Heart right ventricle (tissue), 16 donors: ENCODE measurements at regions not wholly inside any gene's neighbourhood (a gene's known extent, or its start where the extent isn't known, plus 50 kb on each side); places are given as distances from the start of the nearest gene placed in this dataset.

Experiments
- ATAC-seq, 8 donors: fragments of 200-7000 bp; cut with Tn5 transposase; one replicate each; pipeline ENCODE4 v1.9.1; 2020; ENCODE audit warnings: mild to moderate bottlenecking in 8 of 8, moderate library complexity in 8 of 8, moderate number of reproducible peaks in 1 of 8
- DNase-seq, 2 donors: peaks; one replicate each; pipeline ENCODE4 v3.0.0-alpha.2; 2020
- H3K27ac ChIP-seq, 10 donors: fragments of 200-600 bp; sonication (generic) in 2 of 10; one replicate each; pipeline versions ENCODE4 v1.5.0 to v1.8.0; 2020 to 2022; ENCODE audit warnings: mild to moderate bottlenecking in 3 of 10
- H3K27me3 ChIP-seq, 7 donors: fragments of 200-600 bp; one replicate each; pipeline ENCODE4 v1.8.0; 2021 to 2022; ENCODE audit warnings: mild to moderate bottlenecking in 2 of 7
- H3K36me3 ChIP-seq, 9 donors: fragments of 200-600 bp; sonication (generic) in 1 of 9; one replicate each; pipeline versions ENCODE4 v1.5.0 to v1.8.0; 2020 to 2022; ENCODE audit warnings: mild to moderate bottlenecking in 2 of 9
- H3K4me1 ChIP-seq, 9 donors: fragments of 200-600 bp; sonication (generic) in 1 of 9; one replicate each; pipeline versions ENCODE4 v1.5.0 to v1.8.0; 2020 to 2022; ENCODE audit warnings: mild to moderate bottlenecking in 4 of 9
- H3K4me3 ChIP-seq, 10 donors: fragments of 200-600 bp; sonication (generic) in 2 of 10; one replicate each; pipeline versions ENCODE4 v1.5.0 to v1.8.0; 2020 to 2022; ENCODE audit warnings: mild to moderate bottlenecking in 7 of 10, moderate library complexity in 2 of 10
- H3K9me3 ChIP-seq, 11 donors: fragments of 200-600 bp in 10 of 11; sonication (generic) in 2 of 11; one replicate each; pipeline versions ENCODE4 v1.5.0 to v1.8.0; 2013 to 2022; ENCODE audit warnings: mild to moderate bottlenecking in 2 of 11, control low read depth in 1 of 11, moderate library complexity in 1 of 11
- WGBS, 2 donors: extraction: QIAGEN DNeasy Blood & Tissue Kit; methylation state at CpG; one replicate each; pipeline ENCODE4 v1.1.7; 2013; ENCODE audit warnings: inconsistent platforms in 1 of 2; 5-methylcytosine and 5-hydroxymethylcytosine counted together
- intact Hi-C, 10 donors: fragments of 100-400 bp; cut with DNase I; formaldehyde crosslinking; loops; one replicate each; pipeline versions ENCODE4 v1.11.1 to v1.14.2; 2022
- TF ChIP-seq, protein P1 (sequence below), 9 donors: fragments of 200-600 bp; sonication (generic) in 2 of 9; IDR thresholded peaks; one replicate each; pipeline versions ENCODE4 v1.5.0 to v1.8.0; 2021 to 2022; ENCODE audit warnings: antibody characterized with exemption in 9 of 9, mild to moderate bottlenecking in 5 of 9, moderate library complexity in 1 of 9
- donor health status: Arrhythmogenic right ventricular cardiomyopathy.
- donor health status: ischemic (EF 13 %, LVEDD 7.1; RV severe dilation, severe dysfunction).
- donor health status: healthy with polysubstance abuse.
- donor health status: DM: no; HTN: yes; CAD: no.
- donor health status: DM: no; HTN: no; CAD: no.
- donor health status: ischemic (EF 25% LVEDD 6.9; RV normal size, moderate dysfunction).
- donor health status: ischemic (EF 25% LVEDD 5.7; RV mildly dilated, moderate dysfunction).
- donor health status: healthy.
- donor health status: DM: yes; HTN: yes; CAD: no.
- donor health status: Ischemic cardiomyopathy.
- donor health status: ischemic (EF 35%, LVEDD 5.7; RV mildly dilated, moderate dysfunction).
- donor health status: nonischemic (EF 11% LVEDD 7.7; RV severe dilation, severe dysfunction).
- donor health status: DM: yes; HTN: yes; CAD: no.
- donor health status: PGD.
- donor health status: ischemic (EF 29% LVEDD 5.4; RV normal size, mild dysfunction).
- donor health status: nonischemic (EF 23%, LVEDD 6.1; RV moderate dilation, normal function).

DNA sequence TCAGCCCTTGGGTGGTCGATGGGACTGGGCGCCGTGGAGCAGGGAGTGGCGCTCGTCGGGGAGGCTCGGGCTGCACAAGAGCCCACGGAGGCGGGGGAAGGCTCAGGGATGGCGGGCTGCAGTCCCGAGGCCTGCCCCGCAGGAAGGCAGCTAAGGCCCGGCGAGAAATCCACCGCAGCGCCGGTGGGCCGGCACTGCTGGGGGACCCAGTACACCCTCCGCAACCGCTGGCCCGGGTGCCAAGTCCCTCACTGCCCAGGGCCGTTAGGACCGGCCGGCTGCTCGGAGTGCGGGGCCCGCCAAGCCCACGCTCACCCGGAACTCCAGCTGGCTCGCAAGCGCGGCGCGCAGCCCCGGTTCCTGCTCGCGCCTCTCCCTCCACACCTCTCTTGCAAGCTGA, 138.4 kb downstream of the BAMBI start:
- 97 to 98% methylated on average over 26 to 37 of the region's 37 CpGs for WGBS, 2 donors
- intact Hi-C loops, result no loop called here
- Histone ChIP-seq H3K4me3 (no peak overlapping the region), H3K4me1 (no peaks in the 10 kb centered on the region), H3K36me3 (no peaks in the 10 kb centered on the region), H3K9me3 (no peaks in the 10 kb centered on the region), H3K27ac (no peak overlapping the region), H3K27me3 (no peaks in the 10 kb centered on the region)
- no peak for ATAC-seq
- TF ChIP-seq, protein P1, sequence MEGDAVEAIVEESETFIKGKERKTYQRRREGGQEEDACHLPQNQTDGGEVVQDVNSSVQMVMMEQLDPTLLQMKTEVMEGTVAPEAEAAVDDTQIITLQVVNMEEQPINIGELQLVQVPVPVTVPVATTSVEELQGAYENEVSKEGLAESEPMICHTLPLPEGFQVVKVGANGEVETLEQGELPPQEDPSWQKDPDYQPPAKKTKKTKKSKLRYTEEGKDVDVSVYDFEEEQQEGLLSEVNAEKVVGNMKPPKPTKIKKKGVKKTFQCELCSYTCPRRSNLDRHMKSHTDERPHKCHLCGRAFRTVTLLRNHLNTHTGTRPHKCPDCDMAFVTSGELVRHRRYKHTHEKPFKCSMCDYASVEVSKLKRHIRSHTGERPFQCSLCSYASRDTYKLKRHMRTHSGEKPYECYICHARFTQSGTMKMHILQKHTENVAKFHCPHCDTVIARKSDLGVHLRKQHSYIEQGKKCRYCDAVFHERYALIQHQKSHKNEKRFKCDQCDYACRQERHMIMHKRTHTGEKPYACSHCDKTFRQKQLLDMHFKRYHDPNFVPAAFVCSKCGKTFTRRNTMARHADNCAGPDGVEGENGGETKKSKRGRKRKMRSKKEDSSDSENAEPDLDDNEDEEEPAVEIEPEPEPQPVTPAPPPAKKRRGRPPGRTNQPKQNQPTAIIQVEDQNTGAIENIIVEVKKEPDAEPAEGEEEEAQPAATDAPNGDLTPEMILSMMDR (IDR thresholded peaks at IDR 0.05), result no peak
- DNase-seq, result no peak

DNA sequence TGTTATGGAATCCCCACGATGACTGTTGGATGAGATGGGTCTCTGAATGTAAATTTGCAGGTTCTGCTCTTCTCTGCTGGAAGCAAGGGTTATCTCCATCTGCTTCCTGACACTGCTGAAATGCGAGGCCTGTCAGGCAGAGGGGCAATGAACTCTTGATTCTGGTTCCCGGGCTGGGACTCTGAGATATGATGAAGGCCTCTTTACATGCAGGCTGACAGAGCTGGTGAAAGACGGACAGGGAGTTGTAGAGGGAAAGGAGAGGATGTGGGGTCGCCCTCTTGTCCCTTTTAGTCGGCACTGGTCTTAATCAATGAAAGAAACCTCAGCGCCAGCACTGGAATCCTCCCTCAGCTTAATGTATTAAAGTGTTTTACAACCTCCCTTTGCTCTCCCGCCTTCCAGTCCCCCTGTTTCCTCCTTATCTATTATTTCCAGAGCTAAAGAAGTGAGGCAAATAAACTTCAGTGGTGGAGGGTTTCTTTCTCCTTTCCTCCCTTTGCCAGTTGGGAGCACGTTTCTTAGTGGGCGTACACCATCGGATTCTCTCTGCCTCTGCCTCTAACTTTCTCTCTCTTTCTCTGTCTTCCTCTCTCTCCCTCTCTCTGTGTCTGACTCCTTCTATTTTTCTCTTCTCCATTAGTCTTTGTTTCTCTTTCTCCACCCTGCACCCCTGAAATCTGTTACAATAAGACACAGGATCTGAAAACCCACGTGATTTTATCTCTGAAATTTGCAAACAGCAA, 145.6 kb downstream of the BAMBI start:
- WGBS, 2 donors, result 45 to 52% methylated on average over 12 of the region's 12 CpGs
- TF ChIP-seq, protein P1 (IDR thresholded peaks at IDR 0.05), result no peak
- no peak overlapping the region for H3K27ac ChIP-seq
- DNase-seq (no peak), ATAC-seq (no peak)
- H3K9me3 ChIP-seq, result no peaks in the 10 kb centered on the region
- intact Hi-C loops, result no loop called here
- no peaks in the 10 kb centered on the region for H3K36me3 ChIP-seq
- no peaks in the 10 kb centered on the region for H3K27me3 ChIP-seq
- no peaks in the 10 kb centered on the region for H3K4me1 ChIP-seq
- H3K4me3 ChIP-seq, result no peak overlapping the region

DNA sequence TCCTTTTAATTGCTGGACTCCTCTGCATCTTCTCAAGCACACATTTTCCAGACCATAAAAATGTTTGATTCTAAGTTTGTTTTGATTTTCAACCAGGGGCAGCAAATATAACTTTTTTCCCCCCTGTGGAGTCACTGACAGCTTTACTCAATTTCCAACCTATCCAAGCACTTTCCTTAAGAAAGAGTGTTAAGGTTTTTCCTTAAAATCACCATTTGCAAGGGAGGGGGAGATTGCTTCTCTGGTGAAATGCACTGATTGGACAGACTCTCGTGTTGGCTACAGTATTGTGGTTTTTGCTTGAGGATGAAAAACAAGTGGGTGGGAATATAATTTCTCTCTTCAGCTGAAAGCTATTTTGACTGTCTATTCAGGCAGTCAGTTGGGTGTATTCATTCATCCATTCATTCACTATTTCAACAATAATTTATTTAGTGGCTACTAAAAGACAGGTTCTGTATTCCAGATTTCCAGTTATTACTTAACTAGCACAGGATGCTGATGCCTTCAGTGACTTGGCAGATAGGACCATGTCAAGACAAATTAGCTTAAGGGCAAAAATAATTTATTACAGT, 146.3 kb downstream of the BAMBI start:
- Histone ChIP-seq H3K36me3 (no peaks in the 10 kb centered on the region), H3K27ac (no peak overlapping the region), H3K4me3 (no peak overlapping the region), H3K27me3 (no peaks in the 10 kb centered on the region), H3K4me1 (no peaks in the 10 kb centered on the region), H3K9me3 (no peaks in the 10 kb centered on the region)
- ATAC-seq (no peak), DNase-seq (no peak)
- TF ChIP-seq, protein P1 (IDR thresholded peaks at IDR 0.05), result no peak
- WGBS, 2 donors, result 57 to 68% methylated on average over 1 of the region's 1 CpG
- intact Hi-C loops, result no loop called here

DNA sequence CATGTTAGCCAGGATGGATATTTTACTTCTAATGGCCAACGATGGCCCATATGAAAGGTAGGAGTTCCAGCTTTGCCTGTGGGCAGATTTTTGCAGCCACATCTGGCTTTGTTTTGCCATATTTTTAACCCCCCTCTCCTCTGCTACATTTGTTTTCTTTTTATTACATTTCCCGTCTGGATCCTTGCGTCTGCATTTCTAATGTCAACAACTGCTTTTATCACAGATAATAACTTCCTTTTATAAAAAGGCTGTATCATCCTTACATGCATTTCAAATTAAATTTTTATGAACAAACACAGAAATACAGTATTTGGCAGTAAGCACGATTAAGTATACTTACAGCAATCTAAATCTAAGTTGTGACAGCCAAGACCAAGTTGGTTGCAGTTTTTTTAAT, 156.0 kb downstream of the BAMBI start:
- TF ChIP-seq, protein P1 (IDR thresholded peaks at IDR 0.05), result no peak
- ATAC-seq, result no peak
- 47 to 57% methylated on average over 4 of the region's 4 CpGs for WGBS, 2 donors

More for the DNA sequence above, 156.0 kb downstream of the BAMBI start:
- Histone ChIP-seq H3K9me3 (peaks cover 0 to 5% (median 0%) of the 10 kb centered on the region in 11 donors), H3K27me3 (no peaks in the 10 kb centered on the region), H3K4me1 (peaks cover 0 to 8% (median 0%) of the 10 kb centered on the region in 9 donors), H3K27ac (no peak overlapping the region), H3K36me3 (no peaks in the 10 kb centered on the region), H3K4me3 (no peak overlapping the region)
- intact Hi-C loops, result loop anchor here in 1 of 10 donors (10.0 kb wide), 1 partner anchor 149 kb away; no protein-coding TSS in a partner anchor
- no peak for DNase-seq
